HG03103 (cell line): ENCODE measurements at regions not wholly inside any gene's neighbourhood (a gene's known extent, or its start where the extent isn't known, plus 50 kb on each side); places are given as distances from the start of the nearest gene placed in this dataset.
"Not testable (repeated sequence)": the region's sequence is repeated elsewhere in the genome, so short reads cannot be mapped to it uniquely, and the experiment has no call there.

Source experiments
- ATAC-seq: cut with Tn5 transposase; IDR thresholded peaks from one replicate; pipeline ENCODE4 v1.9.1; 2021; ENCODE audit warnings: low read depth; ENCODE audit not compliant: unreplicated experiment

DNA sequence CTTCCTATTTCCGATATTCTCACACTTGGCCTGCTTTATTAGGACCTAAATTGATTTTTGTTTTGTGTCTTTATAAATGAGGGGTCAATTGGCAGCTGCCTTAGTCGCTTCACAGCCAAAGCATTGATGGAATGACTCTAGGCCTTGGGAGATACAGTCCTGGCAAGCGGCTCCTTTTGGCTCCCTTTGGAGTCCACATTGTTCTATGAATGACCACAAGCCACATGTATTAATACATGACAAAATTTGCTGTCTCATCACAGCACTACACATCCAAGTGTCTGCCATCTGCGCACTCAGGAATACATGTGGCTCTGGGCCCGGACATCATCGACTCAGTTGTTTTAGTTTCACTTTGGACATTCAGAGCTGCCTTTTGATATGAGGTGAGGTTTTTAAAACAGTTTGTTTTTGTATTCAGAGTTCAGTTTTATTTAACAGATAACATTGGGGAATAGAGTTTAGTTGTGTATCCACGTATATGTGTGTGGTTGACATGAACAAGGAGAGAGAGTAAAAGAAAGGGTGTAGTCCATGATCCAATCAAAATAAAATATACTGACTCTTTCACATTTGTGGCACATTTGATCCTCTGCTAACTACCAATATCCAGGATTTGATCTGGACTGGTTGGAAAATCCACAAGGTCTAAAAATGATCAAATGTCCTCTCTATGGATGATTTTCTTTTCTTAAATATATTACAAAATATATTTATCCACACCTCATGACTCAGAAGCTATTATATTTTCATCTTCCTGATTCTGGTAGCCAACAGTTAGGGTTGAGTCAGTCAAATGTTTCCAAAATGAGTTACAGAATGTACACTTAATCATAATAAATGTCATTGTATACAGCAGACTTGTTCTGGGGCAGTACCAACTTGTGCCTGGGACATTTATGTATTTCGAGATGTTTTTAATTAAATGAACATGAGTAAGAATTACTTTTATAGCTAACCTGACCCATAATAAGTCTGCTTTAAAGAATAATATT, 114.0 kb upstream of the MTAP start:
- ATAC-seq: no peak

DNA sequence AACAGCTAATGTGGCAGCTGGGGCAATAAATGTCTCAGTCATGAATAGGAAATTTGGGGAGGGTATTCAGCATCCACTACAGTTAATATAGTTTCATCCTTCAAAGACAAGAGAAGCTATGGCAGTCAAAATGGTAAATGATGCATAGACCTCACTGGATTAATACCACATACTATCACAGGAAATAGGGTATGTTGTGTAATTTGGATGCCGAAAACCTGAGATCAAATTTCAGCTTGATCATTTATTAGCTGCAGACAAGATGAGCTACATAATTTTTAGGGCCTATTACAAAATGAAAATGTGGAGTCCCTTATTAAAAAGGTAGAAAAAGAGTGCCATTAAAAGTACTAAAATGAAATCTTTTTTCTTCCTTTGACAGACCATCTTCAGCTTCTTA, 112.6 kb upstream of the MTAP start:
- ATAC-seq: no peak

DNA sequence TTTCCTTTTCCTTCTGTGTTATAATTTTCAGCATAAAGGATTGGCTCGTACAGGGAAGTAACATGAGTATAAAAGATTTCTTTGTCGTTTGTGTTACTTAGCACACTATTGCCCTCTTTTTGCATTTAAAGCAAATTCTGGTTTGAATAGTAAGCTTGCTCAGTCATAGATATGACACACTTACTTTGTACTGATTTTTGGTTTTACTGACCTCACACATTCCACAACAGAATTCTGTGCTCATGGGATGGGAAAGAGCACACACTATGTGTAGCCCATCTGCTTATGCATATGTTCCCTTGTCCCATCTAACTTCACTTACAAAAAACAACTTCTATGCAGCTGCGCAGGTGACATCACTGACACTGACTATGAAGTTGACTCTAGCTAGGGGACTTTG, 111.9 kb upstream of the MTAP start:
- ATAC-seq: no peak

DNA sequence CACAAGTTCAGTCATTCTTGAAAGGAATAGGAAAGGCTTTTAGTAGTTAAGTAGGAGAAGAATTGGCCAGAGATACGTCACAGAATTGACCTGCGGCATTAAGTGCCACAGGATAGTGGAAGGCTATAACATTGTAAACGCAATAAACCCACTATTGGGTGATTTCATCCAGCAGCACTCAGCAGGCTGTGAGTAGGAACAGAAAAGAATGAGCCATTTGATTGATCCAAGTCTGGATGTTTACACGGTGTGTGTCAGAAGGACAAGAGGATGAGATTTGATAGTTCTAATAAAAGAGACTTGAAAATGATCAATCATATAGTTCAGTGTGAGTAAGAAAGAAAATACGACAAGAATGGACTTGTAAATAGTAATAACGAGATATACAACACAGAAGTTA, 110.0 kb upstream of the MTAP start:
- ATAC-seq: no peak

DNA sequence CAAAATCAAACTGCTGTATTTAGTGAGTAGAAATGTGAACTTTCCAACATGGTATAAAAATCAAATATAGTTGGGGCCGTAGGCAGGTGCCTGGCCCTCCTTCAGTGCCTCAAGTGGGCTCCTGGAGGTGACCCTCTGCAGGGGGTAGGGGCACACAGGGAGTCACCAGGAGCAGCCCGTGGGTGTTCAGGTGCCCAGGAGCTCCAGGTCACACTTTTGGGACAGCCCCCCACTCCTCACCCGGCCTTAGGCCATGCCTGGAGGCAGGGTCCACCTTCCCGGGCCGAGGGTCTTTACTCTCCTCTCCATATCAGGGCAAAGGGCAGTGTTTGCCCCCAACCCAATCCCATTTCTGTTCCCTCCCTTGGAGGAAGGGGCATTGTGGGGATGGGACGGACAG, 108.0 kb upstream of the MTAP start:
- no peak for ATAC-seq

DNA sequence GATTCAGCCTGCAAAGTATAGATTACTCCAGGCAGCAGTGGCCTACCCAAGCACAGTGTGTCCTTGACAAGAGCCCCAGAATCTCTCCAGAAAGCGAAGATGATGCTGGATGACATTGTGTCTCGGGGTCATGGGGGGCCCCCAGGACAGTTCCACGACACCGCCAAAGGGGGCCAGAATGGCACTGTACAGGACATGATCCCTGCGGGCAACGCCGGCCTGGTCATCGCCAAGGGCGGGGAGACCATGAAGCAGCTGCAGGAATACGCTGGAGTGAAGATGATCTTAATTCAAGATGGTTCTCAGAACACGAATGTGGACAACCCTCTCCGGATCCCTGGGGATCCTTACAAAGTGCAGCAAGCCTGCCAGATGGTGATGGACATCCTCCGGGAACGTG, 107.0 kb upstream of the MTAP start:
- ATAC-seq: no peak

DNA sequence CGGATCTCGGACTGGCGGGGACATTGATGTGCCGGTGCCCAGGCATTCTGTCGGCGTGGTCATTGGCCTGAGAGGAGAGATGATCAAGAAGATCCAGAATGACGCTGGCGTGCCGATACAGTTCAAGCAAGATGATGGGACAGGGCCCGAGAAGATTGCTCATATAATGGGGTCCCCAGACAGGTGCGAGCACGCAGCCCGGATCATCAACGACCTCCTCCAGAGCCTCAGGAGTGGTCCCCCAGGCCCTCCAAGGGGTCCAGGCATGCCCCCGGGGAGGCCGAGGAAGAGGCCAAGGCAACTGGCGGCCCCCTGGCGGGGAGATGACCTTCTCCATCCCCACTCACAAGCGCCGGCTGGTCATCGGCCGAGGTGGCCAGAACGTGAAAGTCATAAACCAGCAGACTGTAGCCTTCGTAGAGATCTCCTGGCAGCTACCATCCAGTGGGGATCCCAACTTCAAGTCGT, 106.5 kb upstream of the MTAP start:
- no peak for ATAC-seq

DNA sequence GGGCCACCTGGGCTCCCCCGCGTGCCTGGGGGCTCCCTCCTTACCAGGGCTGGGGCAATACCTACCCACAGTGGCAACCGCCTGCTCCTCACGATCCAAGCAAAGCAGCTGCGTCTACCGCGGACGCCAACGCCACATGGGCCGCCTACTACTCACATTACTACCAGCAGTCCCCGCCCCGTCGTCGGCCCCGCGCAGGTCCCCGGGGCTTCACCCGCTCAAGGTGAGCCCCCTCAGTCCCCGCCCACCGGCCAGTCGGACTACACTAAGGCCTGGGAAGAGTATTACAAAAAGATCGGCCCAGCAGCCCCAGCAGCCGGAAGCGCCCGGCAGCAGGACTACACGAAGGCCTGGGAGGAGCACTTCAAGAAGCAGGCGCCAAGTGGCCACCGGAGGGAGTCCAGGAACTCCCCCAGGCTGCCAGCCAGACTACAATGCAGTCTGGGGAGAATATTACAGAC, 106.0 kb upstream of the MTAP start:
- ATAC-seq: no peak

DNA sequence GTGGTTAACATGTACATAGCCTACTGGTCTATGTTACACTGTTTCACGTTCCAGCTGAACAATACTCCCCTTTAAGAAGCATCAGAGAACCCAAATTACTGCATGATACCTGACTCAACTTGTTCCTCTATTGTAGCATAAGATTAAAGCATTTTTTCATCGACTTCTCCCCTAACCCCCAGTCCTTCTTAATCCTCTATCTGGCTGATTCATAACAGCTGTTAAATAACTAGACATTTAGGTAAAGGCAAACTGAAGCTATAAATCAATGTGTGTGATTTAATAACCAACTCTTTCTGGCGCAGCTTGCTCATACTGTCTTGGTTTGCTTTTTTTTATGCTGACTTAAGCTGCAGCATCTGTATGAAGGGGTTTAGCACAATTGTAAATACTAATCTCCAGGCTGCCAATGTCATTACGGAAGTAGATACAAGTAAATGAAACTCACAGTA, 94.2 kb upstream of the MTAP start:
- ATAC-seq: no peak

DNA sequence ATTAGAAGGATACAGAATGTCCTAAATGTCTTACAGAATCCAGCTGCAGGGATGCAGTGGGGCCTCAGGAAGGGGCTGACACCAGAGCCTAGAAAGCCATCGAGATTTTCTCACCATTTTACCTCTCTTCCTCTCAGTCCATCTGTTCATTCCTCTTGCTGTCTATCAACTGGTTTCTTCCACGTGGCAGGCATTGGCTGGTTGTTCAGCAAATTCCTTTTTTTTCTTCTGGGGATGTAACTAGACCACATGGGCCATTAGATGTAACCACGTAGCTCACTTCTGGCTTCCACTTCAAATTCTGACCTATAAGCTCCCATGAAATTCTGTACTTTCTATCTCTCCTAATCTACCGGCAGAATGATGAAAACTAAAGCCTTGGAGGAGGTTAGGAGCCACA, 93.6 kb upstream of the MTAP start:
- no peak for ATAC-seq

DNA sequence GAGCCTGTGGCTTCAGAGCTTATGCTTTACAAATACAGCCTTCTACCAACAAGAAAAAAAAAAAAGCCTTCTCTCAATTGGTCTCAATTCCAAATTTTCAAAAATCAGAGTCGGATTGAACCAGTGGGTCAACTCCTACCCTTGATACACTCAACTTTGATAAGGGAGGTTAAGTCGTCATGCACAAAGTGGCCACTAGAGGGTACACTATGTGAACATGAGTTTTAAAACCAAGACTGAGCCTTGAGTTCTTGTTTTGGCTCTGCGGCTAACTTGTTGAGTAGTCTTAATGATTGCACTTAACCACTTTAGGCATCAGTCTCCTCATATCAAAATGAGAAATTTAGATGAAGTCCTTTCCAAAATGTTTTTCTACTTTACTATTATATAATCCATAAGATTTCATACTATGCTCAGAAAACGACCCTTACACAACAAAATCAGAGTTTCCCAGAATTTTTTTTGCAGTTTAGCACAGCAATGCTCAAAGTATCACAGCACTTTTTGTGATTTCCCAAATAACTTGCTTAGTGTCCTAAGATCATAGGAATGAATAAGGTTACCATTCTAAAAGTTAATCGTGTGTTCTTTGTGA, 92.9 kb upstream of the MTAP start:
- peak; percentile 63 for ATAC-seq

DNA sequence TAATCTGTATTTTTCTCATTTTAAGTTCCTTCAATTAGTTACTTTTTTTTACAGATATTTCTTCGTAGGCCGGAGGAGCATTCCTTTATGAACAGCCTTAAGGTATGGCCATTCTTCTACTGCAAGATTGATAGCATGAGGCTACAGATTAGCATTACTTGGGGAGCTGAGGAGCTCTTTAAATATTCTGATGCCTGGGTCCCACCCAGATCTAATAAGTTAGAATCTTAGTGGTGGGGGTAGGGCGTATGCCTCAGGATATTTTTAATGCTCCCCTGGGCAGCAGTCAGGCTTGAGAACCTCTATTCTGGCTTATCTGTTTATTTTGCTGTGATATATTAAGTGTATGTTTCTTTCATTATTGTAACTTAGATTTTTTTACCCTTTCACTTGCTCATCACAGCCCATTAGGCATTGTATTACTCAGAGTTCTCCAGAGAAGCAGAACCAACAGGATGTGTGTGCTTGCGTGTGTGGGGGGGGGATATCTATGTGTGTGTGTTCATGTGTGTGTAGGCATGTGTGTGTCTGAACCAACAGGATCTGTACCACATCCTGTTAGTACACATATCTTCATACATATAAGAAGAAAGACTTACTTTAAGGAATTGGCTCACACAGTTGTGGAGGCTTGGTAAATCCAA, 91.8 kb upstream of the MTAP start:
- ATAC-seq: no peak

DNA sequence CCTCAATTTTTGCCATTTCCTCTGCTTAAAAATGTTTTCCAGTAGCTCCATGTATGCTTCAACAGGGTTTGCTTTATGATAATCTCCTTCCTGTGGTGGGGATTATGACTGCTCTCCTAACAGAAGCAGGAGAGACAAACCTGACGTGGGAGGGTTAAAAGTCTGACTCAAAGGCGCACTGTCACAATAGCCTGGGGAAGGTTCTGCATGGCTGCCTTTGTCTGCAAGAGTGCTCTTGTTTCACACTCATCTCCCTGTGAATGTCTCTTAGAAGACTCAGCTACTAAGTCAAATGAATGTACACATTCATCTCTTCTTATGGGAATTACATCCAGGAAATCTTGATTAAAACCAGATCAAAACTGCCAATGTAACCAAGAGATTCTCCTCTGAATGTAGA, 90.9 kb upstream of the MTAP start:
- ATAC-seq: peak; percentile 74

DNA sequence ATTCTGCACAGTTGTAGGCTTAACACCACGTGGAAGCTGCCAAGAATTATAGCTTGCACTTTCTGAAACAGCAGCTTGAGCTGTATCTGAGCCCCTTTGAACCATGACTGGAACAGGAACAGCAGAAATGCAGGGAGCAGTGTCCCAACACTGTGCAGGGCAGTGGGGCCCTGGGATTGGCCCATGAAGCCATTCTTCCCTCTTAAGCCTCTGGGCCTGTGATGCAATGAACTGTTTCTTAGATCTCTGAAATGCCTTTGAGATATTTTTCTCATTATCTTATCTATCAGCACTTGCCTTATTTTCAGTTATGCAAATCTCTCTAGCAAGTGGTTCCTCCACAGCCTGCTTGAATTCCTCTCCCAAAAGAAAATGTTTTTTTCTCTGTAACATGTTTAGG, 87.0 kb upstream of the MTAP start:
- no peak for ATAC-seq

DNA sequence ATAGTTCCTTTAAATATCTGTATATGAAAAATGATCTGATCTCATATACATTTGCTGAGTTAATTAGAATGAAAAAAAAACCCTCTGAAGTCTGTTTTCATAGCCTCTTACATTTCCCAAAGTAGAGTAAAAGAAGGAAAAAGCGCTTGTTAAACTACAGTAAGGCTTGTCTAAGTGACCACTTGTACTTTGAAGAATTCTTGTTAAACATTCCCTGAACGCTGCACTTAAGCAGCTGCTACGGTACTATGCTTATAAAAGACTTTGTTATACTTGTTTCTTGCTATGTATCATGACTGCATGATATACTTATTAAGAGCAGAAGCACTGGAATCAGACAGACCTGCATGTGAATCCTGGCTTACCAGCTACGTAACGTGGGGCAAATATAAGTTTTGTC, 81.7 kb upstream of the MTAP start:
- no peak for ATAC-seq

DNA sequence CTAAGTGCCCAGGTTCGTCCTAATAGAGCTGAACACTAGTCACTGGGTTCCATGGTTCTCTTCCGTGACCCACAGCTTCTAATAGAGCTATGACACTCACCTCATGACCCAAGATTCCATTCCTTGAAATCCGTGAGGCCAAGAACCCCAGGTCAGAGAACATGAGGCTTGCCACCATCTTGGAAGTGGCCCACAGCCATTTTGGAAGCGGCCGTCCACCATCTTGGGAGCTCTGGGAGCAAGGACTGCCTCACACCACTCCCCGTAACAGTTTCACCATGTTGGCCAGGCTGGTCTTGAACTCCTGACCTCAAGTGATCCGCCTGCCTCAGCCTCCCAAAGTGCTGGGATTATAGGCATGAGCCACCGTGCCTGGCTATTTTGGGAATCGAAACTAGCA, 75.0 kb upstream of the MTAP start:
- not testable (repeated sequence) for ATAC-seq

DNA sequence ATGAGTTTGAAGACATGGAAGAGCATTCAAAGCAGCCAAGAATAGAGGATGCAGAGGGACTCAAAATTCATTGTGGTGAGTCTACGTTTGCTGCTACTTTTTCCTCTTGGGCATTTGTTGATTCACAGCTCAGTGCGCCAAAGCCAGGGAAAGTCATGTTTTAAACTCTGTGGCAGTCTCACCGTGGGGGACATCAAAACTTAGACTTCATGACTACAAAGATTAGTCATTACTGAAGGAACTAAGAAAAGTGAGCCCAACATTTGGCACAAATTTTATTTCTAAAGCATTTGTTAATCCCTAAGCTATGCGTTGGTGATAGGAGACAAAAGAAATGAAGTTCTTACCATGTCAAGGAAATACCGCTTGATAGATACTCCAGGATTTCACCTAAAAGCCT, 73.7 kb upstream of the MTAP start:
- no peak for ATAC-seq

DNA sequence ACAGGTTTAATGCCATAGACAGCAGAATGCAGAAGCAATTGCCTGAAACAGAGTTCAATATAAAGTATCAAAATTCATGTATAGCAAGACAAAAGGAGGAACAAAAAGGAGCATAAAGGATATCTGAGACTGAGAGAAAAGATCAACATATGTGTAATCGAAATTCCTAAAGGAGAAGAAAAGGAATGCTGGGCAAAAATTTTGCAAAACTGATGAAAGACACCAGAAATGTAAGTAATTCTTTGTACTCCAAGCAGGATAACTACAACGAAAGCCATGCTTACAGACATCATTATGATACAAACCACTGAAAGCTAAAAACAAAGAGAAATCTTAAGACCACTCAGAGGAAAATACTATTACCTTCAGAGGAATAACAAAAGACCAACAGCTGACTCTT, 72.8 kb upstream of the MTAP start:
- ATAC-seq: no peak

DNA sequence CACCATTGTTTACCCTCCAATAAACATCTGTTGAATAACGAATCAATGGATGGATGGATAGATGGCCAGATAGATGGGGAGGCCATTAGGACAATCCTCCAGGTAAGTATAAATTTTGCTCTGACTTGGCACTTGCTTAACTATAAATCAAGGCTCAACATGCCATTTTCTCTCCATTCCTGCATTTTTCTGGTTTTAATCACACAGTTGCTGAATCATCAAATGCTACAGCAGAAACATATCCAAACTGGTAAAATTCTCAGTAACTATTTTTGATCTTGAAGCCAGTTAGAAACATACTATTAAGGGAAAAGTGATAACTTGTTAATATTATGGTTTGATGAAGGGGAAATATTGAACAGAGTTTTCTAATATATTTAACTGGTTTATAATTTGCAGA, 71.5 kb upstream of the MTAP start:
- ATAC-seq: no peak

DNA sequence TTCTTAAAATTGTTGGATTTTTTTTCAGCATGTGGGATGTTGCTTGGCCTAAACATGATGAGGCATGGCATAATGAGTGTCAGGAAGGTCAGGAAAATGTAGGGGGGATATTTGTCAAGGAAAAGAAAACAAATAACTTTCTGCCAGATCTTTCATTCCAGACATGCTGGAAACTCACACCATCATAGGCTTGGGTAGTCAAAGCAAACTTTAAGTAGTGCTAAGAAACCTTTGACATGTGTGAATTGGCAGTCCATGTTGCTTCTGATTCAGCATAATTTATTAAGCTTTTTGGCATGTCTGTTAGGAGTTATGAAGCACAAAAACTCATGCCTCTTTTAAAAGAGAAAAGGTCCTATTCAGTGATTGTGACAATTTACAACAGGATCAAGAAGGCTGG, 61.3 kb upstream of the MTAP start:
- ATAC-seq: no peak

DNA sequence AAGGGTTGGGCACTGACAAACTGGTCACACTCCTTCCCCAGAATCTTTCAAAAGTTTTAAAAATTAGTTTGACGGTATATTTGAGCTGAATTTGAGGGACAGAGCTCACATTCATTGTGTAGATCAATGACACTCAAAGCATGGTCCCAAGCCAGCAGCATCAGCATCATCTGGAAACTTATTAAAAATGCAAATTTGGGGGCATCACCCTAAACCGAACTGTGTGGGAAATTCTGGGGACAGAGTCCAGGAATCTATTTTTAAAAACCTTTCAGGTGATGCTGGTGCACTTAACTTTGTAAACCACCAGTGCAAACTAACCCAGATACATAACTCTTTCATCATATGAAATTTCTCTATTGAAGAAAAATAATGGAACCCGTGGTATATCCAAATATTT, 58.1 kb upstream of the MTAP start:
- no peak for ATAC-seq
